Panc1 (cell line): ENCODE measurements at regions not wholly inside any gene's neighbourhood (a gene's known extent, or its start where the extent isn't known, plus 50 kb on each side); places are given as distances from the start of the nearest gene placed in this dataset.

ENCODE experiments used
- CTCF ChIP-seq: fragments of 450-650 bp; IDR thresholded peaks from 2 replicates; pipeline ENCODE4 v1.5.1; 2017; ENCODE audit warnings: mild to moderate bottlenecking
- TCF7L2 ChIP-seq: IDR thresholded peaks from 2 replicates; pipeline ENCODE4 v1.6.1; 2011; ENCODE audit warnings: mild to moderate bottlenecking, low read depth, low read length, inconsistent platforms

GRCh38 chr14:105913221-105913620, 386.8 kb downstream of the TMEM121 start:
- no peak for TF ChIP-seq CTCF
- no peak for TF ChIP-seq TCF7L2
